ENCODE measurements at regions not wholly inside any gene's neighbourhood (a gene's known extent, or its start where the extent isn't known, plus 50 kb on each side); places are given as distances from the start of the nearest gene placed in this dataset.

DNA sequence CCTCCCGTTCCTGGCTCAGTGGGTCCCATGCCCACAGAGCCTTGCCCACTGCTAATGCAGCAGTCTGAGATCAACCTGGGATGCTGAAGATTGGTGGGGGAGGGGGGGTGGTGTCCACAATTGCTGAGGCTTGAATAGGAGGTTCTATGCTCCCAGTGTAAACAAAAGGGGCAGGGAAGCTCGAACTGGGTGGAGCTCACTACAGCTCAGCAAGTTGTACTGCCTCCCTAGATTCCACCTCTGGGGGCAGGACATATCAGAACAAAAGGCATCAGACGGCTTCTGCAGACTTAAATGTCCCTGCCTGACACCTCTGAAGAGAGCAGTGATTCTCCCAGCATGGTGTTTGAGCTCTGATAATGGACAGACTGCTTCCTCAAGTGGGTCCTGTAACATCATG lies 885.6 kb upstream of the COX7C start:
- CTCF ChIA-PET, result no interaction called here

DNA sequence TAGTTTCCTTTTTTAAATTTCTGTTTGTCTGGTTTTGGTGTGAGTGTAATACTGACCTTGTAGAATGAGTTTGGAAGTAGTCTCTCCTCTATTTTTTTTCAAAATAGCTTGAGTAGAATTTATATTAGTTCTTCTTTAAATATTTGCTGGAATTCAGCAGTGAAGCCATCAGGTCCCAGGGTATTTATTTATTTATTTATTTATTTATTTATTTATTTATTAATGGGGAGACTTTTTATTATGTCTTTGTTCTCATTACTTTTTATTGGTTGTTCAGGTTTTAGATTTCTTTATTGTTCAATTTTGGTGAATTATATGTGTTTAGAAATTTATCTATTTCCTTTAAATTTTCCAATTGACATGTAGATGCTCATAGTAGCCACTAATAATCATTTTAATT lies 875.8 kb upstream of the COX7C start:
- in situ Hi-C loops (cut with HindIII; ENCODE audit: low pct_unique_long_range_greater_than_20kb, low sequenced_read_pairs), result no loop called here
- DNase-seq (ENCODE audit: low read depth, low spot score), result no peak
- Histone ChIP-seq H3K27me3 (ENCODE audit: control insufficient read depth, insufficient read depth, low read length) (no peaks in the 10 kb centered on the region), H3K36me3 (ENCODE audit: control insufficient read depth, insufficient read depth, low read length) (no peaks in the 10 kb centered on the region), H3K4me3 (ENCODE audit: low read depth in 2 of 2, low read length in 2 of 2) (no peak overlapping the region), H3K9me3 (ENCODE audit: control insufficient read depth, insufficient read depth, low read depth, low read length) (no peaks in the 10 kb centered on the region; the same call in 1 of the 2 replicates), H3K4me1 (ENCODE audit: control insufficient read depth, insufficient read depth, low read length) (no peaks in the 10 kb centered on the region), H3K27ac (ENCODE audit: low read length) (no peak overlapping the region)
- intact Hi-C loops (cut with micrococcal nuclease; ENCODE audit: unreplicated experiment), result no loop called here
- TF ChIP-seq SIN3A (IDR thresholded peaks at IDR 0.05; ENCODE audit: borderline replicate concordance, insufficient read depth, low read depth, low read length), result no peak
- TF ChIP-seq, protein P1, sequence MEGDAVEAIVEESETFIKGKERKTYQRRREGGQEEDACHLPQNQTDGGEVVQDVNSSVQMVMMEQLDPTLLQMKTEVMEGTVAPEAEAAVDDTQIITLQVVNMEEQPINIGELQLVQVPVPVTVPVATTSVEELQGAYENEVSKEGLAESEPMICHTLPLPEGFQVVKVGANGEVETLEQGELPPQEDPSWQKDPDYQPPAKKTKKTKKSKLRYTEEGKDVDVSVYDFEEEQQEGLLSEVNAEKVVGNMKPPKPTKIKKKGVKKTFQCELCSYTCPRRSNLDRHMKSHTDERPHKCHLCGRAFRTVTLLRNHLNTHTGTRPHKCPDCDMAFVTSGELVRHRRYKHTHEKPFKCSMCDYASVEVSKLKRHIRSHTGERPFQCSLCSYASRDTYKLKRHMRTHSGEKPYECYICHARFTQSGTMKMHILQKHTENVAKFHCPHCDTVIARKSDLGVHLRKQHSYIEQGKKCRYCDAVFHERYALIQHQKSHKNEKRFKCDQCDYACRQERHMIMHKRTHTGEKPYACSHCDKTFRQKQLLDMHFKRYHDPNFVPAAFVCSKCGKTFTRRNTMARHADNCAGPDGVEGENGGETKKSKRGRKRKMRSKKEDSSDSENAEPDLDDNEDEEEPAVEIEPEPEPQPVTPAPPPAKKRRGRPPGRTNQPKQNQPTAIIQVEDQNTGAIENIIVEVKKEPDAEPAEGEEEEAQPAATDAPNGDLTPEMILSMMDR (IDR thresholded peaks at IDR 0.05), result no peak
- TF ChIP-seq, protein P2, sequence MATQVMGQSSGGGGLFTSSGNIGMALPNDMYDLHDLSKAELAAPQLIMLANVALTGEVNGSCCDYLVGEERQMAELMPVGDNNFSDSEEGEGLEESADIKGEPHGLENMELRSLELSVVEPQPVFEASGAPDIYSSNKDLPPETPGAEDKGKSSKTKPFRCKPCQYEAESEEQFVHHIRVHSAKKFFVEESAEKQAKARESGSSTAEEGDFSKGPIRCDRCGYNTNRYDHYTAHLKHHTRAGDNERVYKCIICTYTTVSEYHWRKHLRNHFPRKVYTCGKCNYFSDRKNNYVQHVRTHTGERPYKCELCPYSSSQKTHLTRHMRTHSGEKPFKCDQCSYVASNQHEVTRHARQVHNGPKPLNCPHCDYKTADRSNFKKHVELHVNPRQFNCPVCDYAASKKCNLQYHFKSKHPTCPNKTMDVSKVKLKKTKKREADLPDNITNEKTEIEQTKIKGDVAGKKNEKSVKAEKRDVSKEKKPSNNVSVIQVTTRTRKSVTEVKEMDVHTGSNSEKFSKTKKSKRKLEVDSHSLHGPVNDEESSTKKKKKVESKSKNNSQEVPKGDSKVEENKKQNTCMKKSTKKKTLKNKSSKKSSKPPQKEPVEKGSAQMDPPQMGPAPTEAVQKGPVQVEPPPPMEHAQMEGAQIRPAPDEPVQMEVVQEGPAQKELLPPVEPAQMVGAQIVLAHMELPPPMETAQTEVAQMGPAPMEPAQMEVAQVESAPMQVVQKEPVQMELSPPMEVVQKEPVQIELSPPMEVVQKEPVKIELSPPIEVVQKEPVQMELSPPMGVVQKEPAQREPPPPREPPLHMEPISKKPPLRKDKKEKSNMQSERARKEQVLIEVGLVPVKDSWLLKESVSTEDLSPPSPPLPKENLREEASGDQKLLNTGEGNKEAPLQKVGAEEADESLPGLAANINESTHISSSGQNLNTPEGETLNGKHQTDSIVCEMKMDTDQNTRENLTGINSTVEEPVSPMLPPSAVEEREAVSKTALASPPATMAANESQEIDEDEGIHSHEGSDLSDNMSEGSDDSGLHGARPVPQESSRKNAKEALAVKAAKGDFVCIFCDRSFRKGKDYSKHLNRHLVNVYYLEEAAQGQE (IDR thresholded peaks at IDR 0.05; ENCODE audit: insufficient read depth in 1 of 2, low read depth in 2 of 2, low read length in 1 of 2), result no peak
- no peak for TF ChIP-seq TCF7L2 (IDR thresholded peaks at IDR 0.05; ENCODE audit: low read depth, low read length)
- no peak for TF ChIP-seq POLR2AphosphoS5 (IDR thresholded peaks at IDR 0.05; ENCODE audit: low read depth, low read length)
- BruUV-seq (replicated peaks), result no TSS peak
- no peak for ATAC-seq
- ChIA-PET POLR2A (no interaction called here), CTCF (no interaction called here)

More for the DNA sequence above, 885.6 kb upstream of the COX7C start:
- no TSS peak for BruUV-seq (replicated peaks)
- ATAC-seq, result no peak
- Histone ChIP-seq H3K9me3 (ENCODE audit: control insufficient read depth, insufficient read depth, low read depth, low read length) (no peaks in the 10 kb centered on the region), H3K4me1 (ENCODE audit: control insufficient read depth, insufficient read depth, low read length) (no peaks in the 10 kb centered on the region), H3K4me3 (ENCODE audit: low read depth in 2 of 2, low read length in 2 of 2) (no peak overlapping the region), H3K27me3 (ENCODE audit: control insufficient read depth, insufficient read depth, low read length) (no peaks in the 10 kb centered on the region), H3K36me3 (ENCODE audit: control insufficient read depth, insufficient read depth, low read length) (no peaks in the 10 kb centered on the region), H3K27ac (ENCODE audit: low read length) (no peak overlapping the region)
- POLR2A ChIA-PET, result no interaction called here
- in situ Hi-C loops (cut with HindIII; ENCODE audit: low pct_unique_long_range_greater_than_20kb, low sequenced_read_pairs) (no loop called here), intact Hi-C loops (cut with micrococcal nuclease; ENCODE audit: unreplicated experiment) (no loop called here)
- no peak for DNase-seq (ENCODE audit: low read depth, low spot score)
- TF ChIP-seq POLR2AphosphoS5 (IDR thresholded peaks at IDR 0.05; ENCODE audit: low read depth, low read length) (no peak), SIN3A (IDR thresholded peaks at IDR 0.05; ENCODE audit: borderline replicate concordance, insufficient read depth, low read depth, low read length) (no peak), TCF7L2 (IDR thresholded peaks at IDR 0.05; ENCODE audit: low read depth, low read length) (no peak)
- TF ChIP-seq, protein P1 (IDR thresholded peaks at IDR 0.05), result no peak
- TF ChIP-seq, protein P2 (IDR thresholded peaks at IDR 0.05; ENCODE audit: insufficient read depth in 1 of 2, low read depth in 2 of 2, low read length in 1 of 2), result no peak

All from Panc1 (cell line).